HG02571 (cell line): ENCODE measurements at regions not wholly inside any gene's neighbourhood (a gene's known extent, or its start where the extent isn't known, plus 50 kb on each side); places are given as distances from the start of the nearest gene placed in this dataset.

Experiments used
- ATAC-seq: cut with Tn5 transposase; IDR thresholded peaks from one replicate; pipeline ENCODE4 v1.9.1; 2021; ENCODE audit warnings: mild to moderate bottlenecking, moderate library complexity; ENCODE audit not compliant: unreplicated experiment

DNA sequence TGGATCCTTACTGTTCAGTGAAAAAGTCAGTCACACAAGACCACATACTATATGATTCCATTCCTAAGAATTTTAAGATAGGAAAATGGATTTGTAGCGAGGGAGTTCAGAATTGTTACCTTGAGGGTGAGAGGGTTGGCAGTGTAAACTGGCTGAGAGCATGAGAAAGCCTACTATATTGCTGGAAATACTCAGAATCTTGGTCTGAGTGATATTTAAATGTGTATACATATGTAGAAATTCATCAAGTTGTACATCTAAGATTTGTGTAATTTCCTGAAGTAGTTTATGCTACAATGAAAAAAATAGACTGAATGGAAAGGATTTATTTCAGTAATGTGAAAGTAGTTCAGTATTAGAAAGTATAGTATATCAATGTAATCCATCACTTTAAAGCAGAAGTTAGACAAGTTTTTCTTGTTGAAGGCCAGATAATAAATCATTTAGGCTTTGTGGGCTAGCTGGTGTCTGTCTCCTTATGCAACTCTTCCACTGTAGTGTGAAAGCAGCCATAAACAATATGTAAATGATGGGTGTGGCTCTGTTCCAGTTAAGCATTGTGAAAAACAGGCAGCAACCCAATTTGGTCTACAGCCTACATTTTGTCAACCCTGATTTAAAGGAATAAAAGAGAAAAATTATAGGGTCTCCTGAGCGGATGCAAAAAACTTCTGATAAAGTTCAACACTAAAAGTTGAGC lies 127.2 kb upstream of the THY1 start:
- ATAC-seq = no peak

DNA sequence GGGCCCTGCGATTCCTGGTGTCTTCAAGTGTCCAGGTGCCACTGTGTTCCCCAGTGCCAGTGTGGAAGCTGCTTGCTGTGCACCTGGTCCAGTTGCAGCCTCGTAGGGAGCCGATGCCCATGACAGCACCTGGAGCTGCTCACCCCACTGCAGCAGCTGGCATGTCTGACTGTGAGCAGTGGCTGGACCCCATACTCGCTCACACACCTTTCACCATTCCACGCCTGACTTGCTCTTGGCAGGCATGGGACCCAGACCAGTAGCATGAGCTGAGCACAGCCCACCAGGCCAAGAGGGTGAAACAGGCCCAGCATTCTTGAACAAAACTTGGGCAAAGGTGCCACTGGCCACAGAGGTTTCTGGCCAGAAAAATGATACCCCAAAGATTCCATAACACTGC lies 124.5 kb upstream of the THY1 start:
- no peak for ATAC-seq

DNA sequence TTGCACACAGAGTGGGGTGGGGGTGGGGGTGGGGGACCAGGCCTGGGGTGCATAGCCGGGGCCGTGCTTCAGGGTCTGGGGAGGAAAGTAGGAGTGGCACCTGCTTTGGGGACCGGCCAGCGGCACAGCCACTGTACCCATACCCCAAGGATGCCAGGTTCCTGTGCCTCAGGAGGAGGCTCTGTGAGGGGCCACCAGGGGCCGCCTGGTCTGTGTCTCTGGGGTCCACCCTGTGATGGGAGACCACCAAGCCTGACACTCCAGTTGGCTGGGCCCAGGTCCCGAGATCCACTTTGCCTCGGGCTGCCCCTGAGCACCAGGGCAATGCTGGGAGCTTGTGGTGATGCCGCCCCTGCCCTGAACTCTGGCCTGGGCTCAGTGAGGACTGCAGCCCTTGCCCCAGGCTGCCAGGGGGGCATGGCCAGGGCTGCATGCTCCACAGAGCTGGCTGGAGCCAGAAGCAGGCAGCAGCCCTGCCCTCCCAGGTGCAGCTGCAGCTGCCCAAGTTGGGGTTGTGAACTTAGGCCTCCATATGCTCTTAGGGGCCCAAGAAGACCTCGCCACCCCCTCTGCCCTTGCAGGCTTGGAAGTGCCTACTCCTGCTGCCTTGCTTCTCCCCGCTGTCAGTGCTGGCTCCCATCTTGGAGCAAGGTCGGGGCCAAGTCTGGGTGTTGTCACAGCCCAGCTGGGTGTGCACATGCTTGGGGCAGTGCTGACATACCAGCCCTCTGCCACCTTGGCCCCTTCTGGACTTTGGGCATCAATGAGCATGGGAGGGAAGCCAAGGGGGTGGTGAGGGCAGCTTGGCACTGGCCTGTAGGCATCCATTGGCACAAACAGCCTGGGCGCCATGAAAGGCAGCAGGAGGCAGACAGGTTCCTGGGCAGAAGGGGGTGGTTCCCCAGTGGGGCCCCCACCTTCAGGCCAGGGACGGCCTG lies 123.3 kb upstream of the THY1 start:
- no peak for ATAC-seq

DNA sequence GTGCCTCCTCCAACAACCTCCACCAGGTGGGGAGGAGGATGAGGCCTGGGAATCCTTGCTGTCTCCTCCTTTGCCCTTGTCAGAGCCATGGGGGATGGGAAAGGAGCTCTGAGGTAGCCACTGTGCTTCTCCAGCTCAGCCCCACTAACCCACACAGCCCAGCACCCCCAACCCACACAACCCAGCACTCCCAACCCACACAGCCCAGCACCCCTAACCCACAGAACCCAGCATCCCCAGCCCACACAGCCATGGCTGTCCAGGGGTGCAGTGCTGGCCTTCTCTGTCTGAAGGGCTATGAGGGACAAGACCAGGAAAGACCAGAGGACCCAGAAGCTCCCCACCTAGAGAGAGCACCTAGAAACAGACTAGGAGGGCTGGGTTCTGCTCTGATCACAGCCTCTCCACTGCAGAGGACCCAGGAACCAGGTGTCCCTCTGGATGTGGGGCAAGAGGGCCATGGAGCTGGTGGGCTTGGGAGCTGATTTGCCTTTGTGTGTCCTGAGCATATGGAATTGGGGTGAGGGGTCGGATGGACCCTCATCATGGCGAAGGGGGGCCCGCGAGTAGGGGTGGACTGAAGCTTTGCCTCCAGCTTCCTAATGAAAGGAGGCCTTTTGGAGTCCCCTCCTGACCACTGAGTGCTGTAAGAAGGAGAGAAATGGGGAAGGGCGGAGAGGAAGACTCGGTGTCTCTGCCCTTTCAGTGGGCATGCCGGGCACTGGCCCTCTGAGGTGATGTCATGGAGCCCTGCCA lies 117.6 kb upstream of the THY1 start:
- ATAC-seq = no peak

DNA sequence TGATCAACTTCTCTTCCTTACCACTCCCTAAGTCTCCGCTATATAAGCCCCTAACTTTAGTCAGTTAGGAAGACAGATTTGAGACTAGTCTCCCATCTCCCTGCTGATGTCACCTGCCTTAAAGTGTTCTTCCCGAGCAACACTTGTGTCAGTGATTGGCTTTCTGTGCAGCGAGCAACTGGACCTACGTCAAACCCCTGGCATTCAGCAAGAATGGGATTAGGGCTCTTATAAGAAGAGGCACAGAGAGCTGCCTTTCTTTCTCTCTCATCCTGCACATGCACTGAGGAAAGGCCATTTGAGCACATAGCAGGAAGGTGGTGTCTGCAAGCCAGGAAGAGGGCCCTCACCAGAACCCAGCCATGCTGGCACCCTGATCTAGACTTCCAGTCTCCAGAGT lies 116.6 kb upstream of the THY1 start:
- ATAC-seq = no peak

DNA sequence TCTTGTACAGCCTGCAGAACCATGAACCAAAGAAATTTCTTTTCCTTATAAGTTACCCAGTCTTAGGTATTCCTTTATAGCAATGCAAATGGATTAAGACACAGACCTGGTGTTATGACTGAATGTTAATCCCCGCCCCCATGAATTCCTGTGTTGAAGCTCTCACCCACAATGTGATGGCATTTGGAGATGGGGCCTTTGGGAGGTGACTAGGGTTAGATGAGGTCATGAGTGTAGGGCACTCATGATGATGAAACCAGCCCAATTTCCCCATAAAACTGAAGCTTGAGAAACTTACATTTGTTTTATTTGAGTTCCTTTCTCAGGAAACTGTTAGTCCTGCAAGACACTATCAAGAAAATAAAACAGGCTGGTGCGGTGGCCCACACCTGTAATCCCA lies 115.8 kb upstream of the THY1 start:
- ATAC-seq = no peak

DNA sequence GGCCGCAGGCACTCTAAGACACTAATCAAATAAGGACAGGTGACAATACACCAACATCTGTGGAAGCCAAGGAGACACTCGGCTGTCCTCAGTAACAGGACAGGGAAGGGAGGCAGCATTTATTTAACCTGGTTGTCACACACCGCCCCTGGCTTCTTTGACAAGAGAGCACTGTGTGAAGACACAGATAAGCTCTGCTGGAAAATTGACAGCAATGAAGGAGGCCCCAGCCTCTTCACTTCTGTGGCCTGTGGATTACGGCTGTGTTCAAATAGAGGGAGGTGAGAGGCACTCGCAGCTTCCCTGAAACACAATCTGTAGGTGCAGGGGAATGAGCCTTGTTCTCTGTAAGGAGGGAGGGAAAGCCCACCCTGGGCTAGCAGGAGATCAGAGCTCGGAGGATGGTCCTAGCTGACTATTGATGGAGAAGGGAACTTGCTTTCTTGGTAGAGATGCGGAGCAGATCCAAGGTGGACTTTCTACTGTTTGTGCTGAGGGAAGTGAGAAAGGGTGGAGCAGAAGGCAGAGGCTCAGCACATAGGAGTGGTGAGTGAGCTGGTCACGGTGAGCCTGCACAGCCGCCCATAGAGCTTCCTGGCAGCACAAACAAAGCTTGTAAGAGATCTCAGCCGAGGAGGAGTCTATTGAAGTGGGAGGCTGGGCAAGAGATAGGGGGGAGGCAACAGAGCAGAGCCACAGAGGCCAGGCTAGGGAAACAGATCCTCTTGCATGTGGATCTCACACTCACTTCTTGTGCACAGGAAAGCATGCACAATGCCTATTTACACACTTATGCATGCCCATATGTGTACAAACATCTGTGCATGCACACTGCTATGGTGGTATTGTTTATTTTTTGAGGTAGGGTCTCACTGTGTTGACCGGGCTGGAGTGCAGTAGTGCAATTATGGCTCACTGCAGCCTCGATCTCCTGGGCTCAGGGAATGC lies 114.6 kb upstream of the THY1 start:
- no peak for ATAC-seq

DNA sequence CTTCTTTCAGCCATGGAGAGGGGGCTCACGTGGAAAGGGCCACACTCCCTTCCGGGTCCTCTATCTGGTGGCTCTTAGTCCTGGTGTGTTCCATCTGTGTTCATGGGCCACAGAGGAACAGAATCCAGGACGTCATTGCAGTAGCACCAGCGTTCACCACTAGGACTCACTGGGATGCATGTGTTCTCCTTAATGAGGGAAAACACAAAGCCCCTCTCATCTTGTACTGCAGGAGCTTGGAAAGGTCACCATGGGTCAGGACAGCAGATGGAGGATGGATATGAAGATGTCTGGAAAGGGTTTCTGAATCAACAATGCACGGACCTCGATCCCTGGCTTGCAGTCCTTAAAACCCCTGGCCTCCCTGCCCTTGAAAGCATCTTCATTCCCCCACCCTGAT lies 113.8 kb upstream of the THY1 start:
- ATAC-seq = no peak

DNA sequence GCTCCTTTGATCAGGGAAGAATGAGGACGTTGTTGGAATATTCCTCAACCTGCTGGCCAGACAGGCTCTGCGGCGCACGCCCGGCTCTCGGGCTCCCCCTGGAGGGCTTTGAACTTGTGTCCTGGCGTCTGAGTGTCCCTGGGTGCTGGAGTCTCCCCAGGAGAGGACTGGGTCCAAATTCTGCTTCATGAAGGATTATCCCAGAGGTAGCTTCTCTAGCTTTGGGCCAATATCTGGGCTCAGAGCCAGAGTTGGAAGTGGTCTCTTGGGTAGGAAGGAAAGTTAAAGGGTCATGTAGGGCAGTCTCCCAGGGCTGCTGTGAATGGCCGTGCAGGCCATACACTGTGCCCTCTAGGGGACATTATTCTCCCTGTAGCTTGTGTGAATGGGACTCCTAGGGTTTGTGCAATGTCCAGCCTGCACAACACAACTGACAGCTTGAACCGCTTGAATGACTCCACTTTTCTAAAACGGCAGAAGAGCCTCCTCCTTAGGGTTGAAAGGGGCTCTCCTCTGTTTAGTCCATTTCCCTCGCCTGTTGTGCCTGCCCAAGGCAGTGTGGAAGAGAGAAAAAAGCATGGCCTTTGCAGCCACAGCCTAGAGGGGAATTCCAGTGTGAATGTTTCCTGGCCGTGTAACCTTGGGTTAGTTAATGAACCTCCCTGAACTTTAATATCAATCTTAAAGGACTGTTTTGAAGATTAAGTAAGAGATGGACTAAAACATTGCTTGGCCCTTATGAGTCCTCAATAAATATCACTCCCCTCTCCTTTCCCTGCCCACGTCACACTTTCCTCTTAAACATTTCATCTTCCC lies 111.2 kb upstream of the THY1 start:
- ATAC-seq = no peak

DNA sequence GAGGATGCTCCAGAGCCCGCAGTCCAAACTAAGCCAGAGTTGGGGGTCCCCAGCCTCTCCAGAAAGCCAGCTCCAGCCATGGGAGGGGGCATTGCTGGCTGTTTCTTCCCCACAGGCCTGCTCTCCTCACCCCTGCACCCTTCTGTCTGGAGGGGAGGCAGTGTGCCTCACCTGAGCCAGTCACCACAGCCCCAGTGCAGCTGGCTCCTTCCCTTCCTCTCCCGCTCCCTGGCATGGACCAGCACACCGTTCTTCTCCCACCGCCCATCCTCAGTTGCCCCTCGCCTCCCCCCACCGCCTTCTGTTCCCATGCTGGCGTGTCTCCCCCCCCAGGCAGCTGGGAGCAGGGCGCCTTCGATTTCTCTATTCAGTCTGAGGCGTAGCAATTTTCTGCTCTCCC lies 110.5 kb upstream of the THY1 start:
- no peak for ATAC-seq

DNA sequence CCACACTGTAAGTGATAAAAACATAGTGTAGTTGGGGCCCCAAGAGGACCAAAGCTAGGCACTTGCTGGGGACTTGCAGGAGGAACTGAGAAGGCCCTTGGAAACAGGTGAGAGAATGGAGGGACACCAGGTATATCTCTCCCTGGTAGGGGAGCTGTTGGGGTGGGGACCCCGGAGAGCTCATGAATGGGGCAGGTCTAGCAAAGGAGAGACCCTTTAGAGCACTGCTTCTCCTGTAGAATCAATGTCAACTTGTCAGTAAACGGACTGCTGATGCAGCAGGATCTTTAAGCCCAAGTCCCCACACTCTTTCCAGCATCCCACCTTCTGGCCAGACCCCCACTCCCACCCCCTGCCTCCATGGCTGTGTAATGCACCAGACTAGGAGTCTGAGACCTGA lies 109.6 kb upstream of the THY1 start:
- ATAC-seq = no peak

DNA sequence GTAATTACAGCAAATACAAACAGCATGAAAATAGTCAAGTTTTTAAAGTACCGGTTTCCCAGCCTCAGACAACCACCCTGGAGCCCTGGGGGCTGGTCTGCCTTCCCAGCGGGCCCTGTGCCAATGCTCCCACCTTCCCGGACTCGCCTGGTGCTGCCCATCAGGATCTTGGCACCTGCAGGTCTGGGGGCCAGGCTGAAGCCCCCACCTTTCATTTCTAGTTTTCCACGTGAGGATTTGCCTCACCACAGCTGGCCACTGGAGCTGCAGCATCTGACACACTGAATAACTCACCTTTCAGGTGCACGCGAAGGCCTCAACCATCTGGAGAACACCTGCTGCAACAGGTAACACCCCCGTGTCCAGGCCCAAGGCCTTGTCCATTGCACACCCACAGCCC lies 108.7 kb upstream of the THY1 start:
- no peak for ATAC-seq

DNA sequence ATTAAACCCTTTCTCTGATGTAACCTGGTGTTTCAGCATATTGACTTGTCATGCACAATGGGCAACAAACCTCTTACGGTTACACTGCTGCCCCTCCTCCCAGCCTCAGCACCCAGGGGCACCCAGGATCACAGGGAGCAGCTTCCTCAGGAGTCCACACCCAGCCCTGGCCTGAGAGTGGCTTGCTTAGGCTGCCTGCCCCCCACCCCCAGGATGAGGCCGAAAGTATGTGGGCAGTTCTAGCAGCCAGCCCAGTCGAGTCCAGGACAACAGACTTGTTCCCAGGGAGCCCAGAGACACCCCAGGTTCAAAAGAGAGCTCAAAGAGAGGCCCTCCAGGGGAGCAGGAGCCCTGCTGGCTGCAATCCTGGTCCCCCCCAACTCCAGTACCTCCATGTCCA lies 108.1 kb upstream of the THY1 start:
- no peak for ATAC-seq

DNA sequence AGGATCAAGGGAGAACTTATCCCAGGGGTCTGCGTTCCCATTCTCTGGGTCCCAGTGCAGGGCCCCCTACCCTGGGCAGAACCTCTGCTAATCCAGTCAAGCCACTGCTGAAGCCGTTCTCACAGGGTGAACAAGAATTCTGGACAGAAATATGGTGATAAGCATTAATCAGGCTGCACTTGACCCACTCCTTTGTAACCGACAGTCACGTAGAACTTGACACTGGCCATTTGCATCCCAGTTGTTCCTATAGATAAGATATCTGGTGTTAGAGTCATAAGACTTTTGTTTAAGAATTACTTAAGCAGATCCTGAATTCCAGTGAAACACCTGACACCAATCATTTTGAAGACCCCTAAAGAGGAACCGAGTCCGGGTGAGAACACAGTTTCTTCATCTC lies 107.5 kb upstream of the THY1 start:
- no peak for ATAC-seq

DNA sequence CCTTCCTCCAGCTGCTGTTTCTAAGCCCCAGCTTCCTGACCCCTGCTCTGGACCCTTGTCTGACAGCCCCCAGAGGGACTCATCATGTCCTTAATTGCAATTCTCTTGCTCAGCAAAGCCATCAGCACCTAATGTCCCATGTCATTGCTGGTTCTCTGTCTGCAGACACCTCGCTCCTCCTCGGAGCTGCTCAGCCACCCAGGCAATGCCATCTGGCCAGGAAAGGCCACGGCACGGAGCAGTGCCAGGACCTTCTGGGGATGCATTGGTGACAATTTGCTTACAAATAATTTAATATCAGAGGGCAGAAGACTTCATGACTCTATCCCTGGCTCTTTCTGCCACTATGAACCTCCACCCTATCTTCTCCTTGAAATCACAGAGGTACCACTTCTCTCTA lies 107.0 kb upstream of the THY1 start:
- ATAC-seq = no peak

DNA sequence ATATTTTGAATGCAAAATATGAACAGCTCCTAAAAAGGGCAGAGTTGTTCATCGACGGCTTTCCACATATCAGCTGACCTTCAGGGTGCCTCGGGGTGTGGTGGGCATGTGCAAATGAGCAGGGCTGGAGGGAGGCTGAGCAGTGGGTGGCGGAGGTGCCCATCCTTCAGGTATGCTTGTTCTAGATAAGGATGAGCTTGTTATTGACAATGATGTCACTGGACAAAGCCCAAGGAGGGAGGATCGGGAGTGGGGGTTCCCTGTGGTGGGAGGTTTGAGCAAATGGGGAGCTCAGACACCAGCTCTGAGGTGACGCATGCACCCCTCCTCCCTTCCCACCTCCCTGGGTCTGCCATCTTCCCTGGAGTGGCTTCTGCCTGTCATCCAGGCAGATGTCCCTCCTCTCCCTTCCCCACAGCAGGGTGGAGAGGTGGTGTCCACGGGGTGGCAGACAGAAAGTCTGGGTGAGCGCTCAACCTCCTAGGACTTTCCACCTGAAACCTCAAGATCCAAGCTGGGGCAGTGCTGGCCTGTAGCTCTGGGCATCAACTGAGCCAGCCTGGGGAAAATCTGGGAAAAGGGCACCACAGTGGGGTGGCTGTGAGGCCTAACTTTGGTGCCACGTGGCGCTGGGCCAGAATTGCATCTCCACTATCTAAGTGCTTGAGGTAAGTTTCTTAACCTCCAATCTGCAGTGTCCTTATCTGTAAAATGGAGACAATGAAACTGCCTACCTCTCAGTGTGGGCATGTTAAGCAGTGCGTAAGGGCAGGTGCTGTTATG lies 106.3 kb upstream of the THY1 start:
- ATAC-seq = no peak

DNA sequence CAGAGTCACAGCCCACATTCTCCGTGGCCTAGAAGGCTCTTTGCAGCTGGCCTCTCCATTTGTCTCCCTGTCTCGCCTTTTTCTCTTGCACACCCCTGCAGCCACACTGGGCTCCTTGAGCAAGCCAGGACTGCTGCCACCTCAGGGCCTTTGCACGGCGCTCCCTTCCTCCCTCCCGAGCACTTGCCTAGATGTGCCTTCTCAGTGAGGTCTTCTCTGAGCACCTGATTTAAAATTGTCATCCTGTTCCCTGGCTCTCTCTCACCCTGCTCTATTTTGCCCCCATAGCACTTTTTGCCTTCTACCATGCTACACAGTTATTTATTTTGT lies 102.9 kb upstream of the THY1 start:
- ATAC-seq = no peak

DNA sequence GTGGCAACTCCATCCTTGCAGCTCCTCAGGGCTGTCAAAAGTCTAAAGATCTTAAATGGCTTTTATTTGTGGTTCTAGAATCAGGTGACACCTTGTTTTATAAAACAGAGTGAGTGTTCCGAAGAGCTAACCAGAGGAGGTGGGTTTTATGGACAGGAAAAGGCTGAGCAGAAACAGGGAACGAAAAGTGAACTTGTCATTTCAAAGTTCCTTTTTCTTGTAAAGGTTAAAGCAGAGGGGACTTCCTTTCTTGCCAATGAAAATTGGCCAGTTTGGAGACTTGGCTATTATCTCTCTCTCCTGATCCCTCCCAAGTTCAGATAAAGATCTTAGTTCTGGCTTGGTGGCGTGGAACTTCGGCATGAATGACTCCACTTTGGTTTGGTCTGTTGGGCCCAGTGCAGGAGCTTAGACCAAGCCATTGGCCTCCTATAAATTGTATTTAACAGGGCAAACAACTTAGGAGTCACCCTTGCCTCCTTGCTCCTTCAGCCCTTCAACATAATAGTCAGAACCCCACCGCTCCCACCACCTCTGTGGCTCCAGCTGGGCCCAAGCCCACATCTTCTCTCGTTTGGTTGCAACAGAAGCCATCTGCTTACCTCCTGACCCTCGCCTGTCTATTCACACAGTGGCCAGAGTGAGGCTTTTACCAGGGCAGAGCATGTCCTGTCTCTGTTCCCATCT lies 102.4 kb upstream of the THY1 start:
- ATAC-seq = no peak
